OCI-LY1 (cell line): ENCODE measurements at regions not wholly inside any gene's neighbourhood (a gene's known extent, or its start where the extent isn't known, plus 50 kb on each side); places are given as distances from the start of the nearest gene placed in this dataset.

ENCODE experiments used
- H2AFZ ChIP-seq: fragments of 200-600 bp; sonication (generic), shearing (Covaris generic); 2 replicates; pipeline ENCODE4 v1.6.0; 2014; ENCODE audit warnings: antibody characterized with exemption, mild to moderate bottlenecking, low read length
- H3F3A ChIP-seq: fragments of 200-600 bp; sonication (generic), shearing (Covaris generic); 2 replicates; pipeline ENCODE4 v1.6.0; 2014; ENCODE audit warnings: mild to moderate bottlenecking, antibody characterized with exemption, low read length, moderate library complexity; ENCODE audit not compliant: insufficient read depth
- H3K27ac ChIP-seq: fragments of 200-600 bp; sonication (generic); 2 replicates; pipeline ENCODE4 v1.5.1; 2014; ENCODE audit warnings: low read length, mixed run types, mild to moderate bottlenecking, low read depth; ENCODE audit not compliant: poor library complexity, severe bottlenecking
- H3K27me3 ChIP-seq: fragments of 200-600 bp; sonication (generic); 2 replicates; pipeline ENCODE4 v1.6.0; 2014; ENCODE audit warnings: antibody characterized with exemption, mild to moderate bottlenecking, low read length, moderate library complexity; ENCODE audit not compliant: insufficient read depth
- H3K36me3 ChIP-seq: fragments of 200-600 bp; sonication (generic); 2 replicates; pipeline ENCODE4 v1.6.1; 2014; ENCODE audit warnings: mild to moderate bottlenecking, antibody characterized with exemption, low read length, moderate library complexity, mixed read lengths; ENCODE audit not compliant: insufficient read depth
- H3K4me1 ChIP-seq: fragments of 200-600 bp; sonication (generic); 2 replicates; pipeline ENCODE4 v1.5.1; 2014; ENCODE audit warnings: mild to moderate bottlenecking, low read length, moderate library complexity; ENCODE audit not compliant: insufficient read depth, severe bottlenecking
- H3K4me2 ChIP-seq: fragments of 200-600 bp; sonication (generic), shearing (Covaris generic); 2 replicates; pipeline ENCODE4 v1.6.1; 2014; ENCODE audit warnings: low read length
- H3K4me3 ChIP-seq: fragments of 200-600 bp; sonication (generic); 2 replicates; pipeline ENCODE4 v1.5.1; 2014; ENCODE audit warnings: low read length, low read depth, mild to moderate bottlenecking, mixed read lengths; ENCODE audit not compliant: poor library complexity, severe bottlenecking
- H3K79me2 ChIP-seq: fragments of 200-600 bp; shearing (Covaris generic); 2 replicates; pipeline ENCODE4 v1.6.1; 2016; ENCODE audit warnings: mixed run types, low read length, mixed read lengths; ENCODE audit not compliant: insufficient read depth
- H3K9ac ChIP-seq: fragments of 200-600 bp; sonication (generic), shearing (Covaris generic); 2 replicates; pipeline ENCODE4 v1.6.1; 2014; ENCODE audit warnings: mild to moderate bottlenecking, low read length, mixed read lengths
- H3K9me2 ChIP-seq: fragments of 200-600 bp; sonication (generic), shearing (Covaris generic); 2 replicates; pipeline ENCODE4 v1.6.1; 2014; ENCODE audit warnings: low read depth, mild to moderate bottlenecking, low read length, mixed read lengths
- H3K9me3 ChIP-seq: fragments of 200-600 bp; shearing (Covaris generic); 2 replicates; pipeline ENCODE4 v1.6.1; 2014; ENCODE audit warnings: low read length, mixed read lengths
- H4K20me1 ChIP-seq: fragments of 200-600 bp; sonication (generic), shearing (Covaris generic); 2 replicates; pipeline ENCODE4 v1.6.0; 2016; ENCODE audit warnings: mild to moderate bottlenecking, low read length; ENCODE audit not compliant: insufficient read depth
- EZH2 ChIP-seq: fragments of 200-600 bp; sonication (generic), shearing (Covaris generic); IDR thresholded peaks from 2 replicates; pipeline ENCODE4 v1.8.0; 2017; ENCODE audit warnings: borderline replicate concordance, mixed run types, mild to moderate bottlenecking, antibody characterized with exemption, low read length, moderate library complexity, mixed read lengths
- TF ChIP-seq, protein P1 (sequence below): fragments of 200-600 bp; sonication (generic), shearing (Covaris generic); IDR thresholded peaks from 2 replicates; pipeline ENCODE4 v1.5.1; 2017; ENCODE audit warnings: mild to moderate bottlenecking, antibody characterized with exemption, low read length, moderate library complexity, mixed read lengths

DNA sequence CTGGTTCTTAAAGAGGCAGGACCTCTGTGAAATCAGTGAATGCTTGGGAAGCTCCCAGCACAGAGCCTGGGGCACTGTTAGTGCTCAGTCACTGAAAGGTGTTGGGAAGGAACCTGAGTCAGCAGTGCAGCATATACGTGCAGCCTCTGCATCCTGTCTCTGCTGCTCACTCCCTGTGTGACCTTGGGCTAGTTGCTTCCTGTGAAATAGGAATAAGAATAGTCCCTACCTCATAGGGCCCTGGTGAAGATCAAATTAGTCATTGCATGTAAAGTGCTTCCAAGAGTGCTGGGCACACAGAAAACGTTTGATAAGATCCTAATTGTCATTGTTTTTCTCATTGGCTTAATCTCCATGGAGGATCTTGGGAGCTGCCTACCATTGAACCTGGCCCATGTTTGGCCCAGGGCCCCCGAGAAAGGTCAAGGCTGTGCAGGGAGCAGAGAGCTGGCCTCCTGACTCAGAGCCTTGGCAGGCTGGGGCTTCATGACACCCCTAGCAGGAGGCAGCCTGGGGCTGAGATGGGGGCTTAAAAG, 73.3 kb upstream of the COL13A1 start:
- TF ChIP-seq, protein P1, sequence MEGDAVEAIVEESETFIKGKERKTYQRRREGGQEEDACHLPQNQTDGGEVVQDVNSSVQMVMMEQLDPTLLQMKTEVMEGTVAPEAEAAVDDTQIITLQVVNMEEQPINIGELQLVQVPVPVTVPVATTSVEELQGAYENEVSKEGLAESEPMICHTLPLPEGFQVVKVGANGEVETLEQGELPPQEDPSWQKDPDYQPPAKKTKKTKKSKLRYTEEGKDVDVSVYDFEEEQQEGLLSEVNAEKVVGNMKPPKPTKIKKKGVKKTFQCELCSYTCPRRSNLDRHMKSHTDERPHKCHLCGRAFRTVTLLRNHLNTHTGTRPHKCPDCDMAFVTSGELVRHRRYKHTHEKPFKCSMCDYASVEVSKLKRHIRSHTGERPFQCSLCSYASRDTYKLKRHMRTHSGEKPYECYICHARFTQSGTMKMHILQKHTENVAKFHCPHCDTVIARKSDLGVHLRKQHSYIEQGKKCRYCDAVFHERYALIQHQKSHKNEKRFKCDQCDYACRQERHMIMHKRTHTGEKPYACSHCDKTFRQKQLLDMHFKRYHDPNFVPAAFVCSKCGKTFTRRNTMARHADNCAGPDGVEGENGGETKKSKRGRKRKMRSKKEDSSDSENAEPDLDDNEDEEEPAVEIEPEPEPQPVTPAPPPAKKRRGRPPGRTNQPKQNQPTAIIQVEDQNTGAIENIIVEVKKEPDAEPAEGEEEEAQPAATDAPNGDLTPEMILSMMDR = no peak
- no peak for TF ChIP-seq EZH2
- Histone ChIP-seq H3K9ac (no peak overlapping the region), H3K9me3 (no peaks in the 10 kb centered on the region), H3K36me3 (no peaks in the 10 kb centered on the region), H3K27ac (no peak overlapping the region), H3K27me3 (no peaks in the 10 kb centered on the region), H3K4me3 (no peak overlapping the region), H3K9me2 (no peaks in the 10 kb centered on the region), H3K4me1 (no peaks in the 10 kb centered on the region), H4K20me1 (no peaks in the 10 kb centered on the region), H3K79me2 (no peaks in the 10 kb centered on the region), H2AFZ (no peak overlapping the region), H3F3A (no peaks in the 10 kb centered on the region), H3K4me2 (no peak overlapping the region)

GRCh38 chr10:69729326-69730048, 72.2 kb upstream of the COL13A1 start:
- H3K9ac ChIP-seq = no peak overlapping the region
- H3K36me3 ChIP-seq = no peaks in the 10 kb centered on the region
- H3K9me3 ChIP-seq = no peaks in the 10 kb centered on the region
- no peaks in the 10 kb centered on the region for H3F3A ChIP-seq
- TF ChIP-seq, protein P1 = no peak
- no peak for TF ChIP-seq EZH2
- H3K4me3 ChIP-seq = no peak overlapping the region
- no peaks in the 10 kb centered on the region for H4K20me1 ChIP-seq
- no peaks in the 10 kb centered on the region for H3K9me2 ChIP-seq
- no peak overlapping the region for H2AFZ ChIP-seq
- H3K27me3 ChIP-seq = no peaks in the 10 kb centered on the region
- no peak overlapping the region for H3K27ac ChIP-seq
- no peaks in the 10 kb centered on the region for H3K79me2 ChIP-seq
- H3K4me2 ChIP-seq = no peak overlapping the region
- no peaks in the 10 kb centered on the region for H3K4me1 ChIP-seq

- Histone ChIP-seq H3K9me3 (no peaks in the 10 kb centered on the region), H3K27ac (no peak overlapping the region), H3K9me2 (no peaks in the 10 kb centered on the region), H3K27me3 (no peaks in the 10 kb centered on the region), H2AFZ (no peak overlapping the region), H3K4me2 (no peak overlapping the region), H3K4me3 (no peak overlapping the region), H3K79me2 (no peaks in the 10 kb centered on the region), H3K36me3 (no peaks in the 10 kb centered on the region), H3K9ac (no peak overlapping the region), H3K4me1 (no peaks in the 10 kb centered on the region), H3F3A (no peaks in the 10 kb centered on the region), H4K20me1 (no peaks in the 10 kb centered on the region)
- TF ChIP-seq, protein P1 = no peak
- no peak for TF ChIP-seq EZH2
Measured at GRCh38 chr10:69730251-69731156, 71.2 kb upstream of the COL13A1 start.
